ENCODE measurements at regions not wholly inside any gene's neighbourhood (a gene's known extent, or its start where the extent isn't known, plus 50 kb on each side); places are given as distances from the start of the nearest gene placed in this dataset.

- no peaks in the 10 kb centered on the region for H3K36me3 Mint-ChIP-seq (ENCODE audit: low read depth, unreplicated experiment)
Observed at GRCh38 chr6:27092316-27092692, 155.2 kb upstream of the PRSS16 start.

GRCh38 chr6:27095914-27096313 lies 151.6 kb upstream of the PRSS16 start:
- TF ChIP-seq CTCF (IDR thresholded peaks at IDR 0.05; ENCODE audit: insufficient read depth, low read depth, low read length) = no peak
- no peak for TF ChIP-seq EZH2 (IDR thresholded peaks at IDR 0.05; ENCODE audit: insufficient read depth, low read length)
- Histone ChIP-seq H3K27me3 (ENCODE audit: insufficient read depth, low read length) (peaks cover 4% of the 10 kb centered on the region), H3K4me2 (ENCODE audit: low read length) (no peak overlapping the region), H3K27ac (ENCODE audit: low read depth, low read length) (no peak overlapping the region), H4K20me1 (ENCODE audit: insufficient read depth, low read length) (no peaks in the 10 kb centered on the region), H3K4me1 (ENCODE audit: insufficient read depth, low read length) (peaks cover 9% of the 10 kb centered on the region), H3K9me3 (ENCODE audit: insufficient read depth, low read depth, low read length) (no peaks in the 10 kb centered on the region), H3K9ac (ENCODE audit: low read length) (no peak overlapping the region), H3K4me3 (ENCODE audit: insufficient read depth, low read depth, low read length) (no peak overlapping the region), H2AFZ (ENCODE audit: low read depth, low read length) (no peak overlapping the region), H3K36me3 (ENCODE audit: insufficient read depth, low read length) (no peaks in the 10 kb centered on the region), H3K79me2 (ENCODE audit: insufficient read depth, low read length) (no peaks in the 10 kb centered on the region)
- no peaks in the 10 kb centered on the region for H3K36me3 Mint-ChIP-seq (ENCODE audit: low read depth, unreplicated experiment)
- DNase-seq (ENCODE audit: low read depth) (no peak), FAIRE-seq (no peak)
- H3K27me3 Mint-ChIP-seq (ENCODE audit: low read depth, unreplicated experiment) = peaks cover 6% of the 10 kb centered on the region
- H3K4me1 Mint-ChIP-seq (ENCODE audit: low read depth, unreplicated experiment) = no peaks in the 10 kb centered on the region
- no peak overlapping the region for H3K4me3 Mint-ChIP-seq (ENCODE audit: unreplicated experiment)
- H3K9me3 Mint-ChIP-seq (ENCODE audit: unreplicated experiment) = no peaks in the 10 kb centered on the region
- no peak overlapping the region for H3K27ac Mint-ChIP-seq (ENCODE audit: unreplicated experiment)

More at GRCh38 chr6:27092316-27092692, 155.2 kb upstream of the PRSS16 start:
- H3K4me1 ChIP-seq (ENCODE audit: insufficient read depth, low read length) = peaks cover 9% of the 10 kb centered on the region
- no peak overlapping the region for H3K27ac ChIP-seq (ENCODE audit: low read depth, low read length)
- peak overlapping the region; percentile 58 for H3K4me3 ChIP-seq (ENCODE audit: insufficient read depth, low read depth, low read length)
- peak overlapping the region; percentile 87 for H3K27ac Mint-ChIP-seq (ENCODE audit: unreplicated experiment)
- peak overlapping the region; percentile 88 for H3K4me2 ChIP-seq (ENCODE audit: low read length)
- H3K4me3 Mint-ChIP-seq (ENCODE audit: unreplicated experiment) = peak overlapping the region; percentile 83
- H3K4me1 Mint-ChIP-seq (ENCODE audit: low read depth, unreplicated experiment) = no peaks in the 10 kb centered on the region
- no peaks in the 10 kb centered on the region for H3K9me3 Mint-ChIP-seq (ENCODE audit: unreplicated experiment)
- peaks cover 3% of the 10 kb centered on the region for H3K27me3 Mint-ChIP-seq (ENCODE audit: low read depth, unreplicated experiment)
- DNase-seq (ENCODE audit: low read depth) (no peak), FAIRE-seq (no peak)
- no peak for TF ChIP-seq EZH2 (IDR thresholded peaks at IDR 0.05; ENCODE audit: insufficient read depth, low read length)
- no peak for TF ChIP-seq CTCF (IDR thresholded peaks at IDR 0.05; ENCODE audit: insufficient read depth, low read depth, low read length)
- no peaks in the 10 kb centered on the region for H3K79me2 ChIP-seq (ENCODE audit: insufficient read depth, low read length)
- peak overlapping the region; percentile 34 for H2AFZ ChIP-seq (ENCODE audit: low read depth, low read length)
- H4K20me1 ChIP-seq (ENCODE audit: insufficient read depth, low read length) = no peaks in the 10 kb centered on the region
- H3K27me3 ChIP-seq (ENCODE audit: insufficient read depth, low read length) = peaks cover 5% of the 10 kb centered on the region
- no peaks in the 10 kb centered on the region for H3K36me3 ChIP-seq (ENCODE audit: insufficient read depth, low read length)
- no peaks in the 10 kb centered on the region for H3K9me3 ChIP-seq (ENCODE audit: insufficient read depth, low read depth, low read length)
- peak overlapping the region; percentile 39 for H3K9ac ChIP-seq (ENCODE audit: low read length)

GRCh38 chr6:27096834-27097511 lies 150.5 kb upstream of the PRSS16 start:
- Mint-ChIP-seq H3K27ac (ENCODE audit: unreplicated experiment) (peak overlapping the region; percentile 69), H3K9me3 (ENCODE audit: unreplicated experiment) (no peaks in the 10 kb centered on the region), H3K27me3 (ENCODE audit: low read depth, unreplicated experiment) (peaks cover 6% of the 10 kb centered on the region), H3K4me3 (ENCODE audit: unreplicated experiment) (peak overlapping the region; percentile 91), H3K4me1 (ENCODE audit: low read depth, unreplicated experiment) (no peaks in the 10 kb centered on the region), H3K36me3 (ENCODE audit: low read depth, unreplicated experiment) (no peaks in the 10 kb centered on the region)
- Histone ChIP-seq H3K4me3 (ENCODE audit: insufficient read depth, low read depth, low read length) (peak overlapping the region; percentile 84), H2AFZ (ENCODE audit: low read depth, low read length) (peak overlapping the region; percentile 98), H3K4me2 (ENCODE audit: low read length) (peak overlapping the region; percentile 87), H4K20me1 (ENCODE audit: insufficient read depth, low read length) (no peaks in the 10 kb centered on the region), H3K36me3 (ENCODE audit: insufficient read depth, low read length) (no peaks in the 10 kb centered on the region), H3K27ac (ENCODE audit: low read depth, low read length) (no peak overlapping the region), H3K4me1 (ENCODE audit: insufficient read depth, low read length) (peaks cover 9% of the 10 kb centered on the region), H3K27me3 (ENCODE audit: insufficient read depth, low read length) (peaks cover 4% of the 10 kb centered on the region), H3K9ac (ENCODE audit: low read length) (peak overlapping the region; percentile 77), H3K9me3 (ENCODE audit: insufficient read depth, low read depth, low read length) (no peaks in the 10 kb centered on the region), H3K79me2 (ENCODE audit: insufficient read depth, low read length) (no peaks in the 10 kb centered on the region)
- DNase-seq (ENCODE audit: low read depth) (peak; percentile 67), FAIRE-seq (no peak)
- TF ChIP-seq CTCF (IDR thresholded peaks at IDR 0.05; ENCODE audit: insufficient read depth, low read depth, low read length) (no peak), EZH2 (IDR thresholded peaks at IDR 0.05; ENCODE audit: insufficient read depth, low read length) (no peak)

All from astrocyte (in vitro differentiated cells and primary cell).